ENCODE measurements at regions not wholly inside any gene's neighbourhood (a gene's known extent, or its start where the extent isn't known, plus 50 kb on each side); places are given as distances from the start of the nearest gene placed in this dataset.

GRCh38 chr6:105991561-105992314 is 94.4 kb upstream of the PRDM1 start:
- no peak for DNase-seq (ENCODE audit: low spot score)

- no peak for DNase-seq (ENCODE audit: low spot score)
Measured at GRCh38 chr6:105990151-105990550, 96.0 kb upstream of the PRDM1 start.

GRCh38 chr6:105988812-105989577 is 97.1 kb upstream of the PRDM1 start:
- DNase-seq (ENCODE audit: low spot score): no peak

GRCh38 chr6:105988321-105988720 is 97.8 kb upstream of the PRDM1 start:
- no peak for DNase-seq (ENCODE audit: low spot score)

- DNase-seq (ENCODE audit: low spot score): no peak
Measured at GRCh38 chr6:105987516-105987915, 98.6 kb upstream of the PRDM1 start.

- DNase-seq (ENCODE audit: low spot score): no peak
Measured at GRCh38 chr6:105986998-105987397, 99.1 kb upstream of the PRDM1 start.

- no peak for DNase-seq (ENCODE audit: low spot score)
Measured at GRCh38 chr6:105985816-105986632, 100.1 kb upstream of the PRDM1 start.

- no peak for DNase-seq (ENCODE audit: low spot score)
Measured at GRCh38 chr6:105985098-105985815, 100.9 kb upstream of the PRDM1 start.

GRCh38 chr6:105983763-105984162 is 102.4 kb upstream of the PRDM1 start:
- DNase-seq (ENCODE audit: low spot score): no peak

- DNase-seq (ENCODE audit: low spot score): no peak
Measured at GRCh38 chr6:105982761-105983540, 103.2 kb upstream of the PRDM1 start.

- DNase-seq (ENCODE audit: low spot score): no peak
Measured at GRCh38 chr6:105981888-105982358, 104.2 kb upstream of the PRDM1 start.

GRCh38 chr6:105981002-105981887 is 104.9 kb upstream of the PRDM1 start:
- DNase-seq (ENCODE audit: low spot score): no peak

- DNase-seq (ENCODE audit: low spot score): no peak
Measured at GRCh38 chr6:105978974-105979373, 107.2 kb upstream of the PRDM1 start.

- DNase-seq (ENCODE audit: low spot score): no peak
Measured at GRCh38 chr6:105977934-105978504, 108.1 kb upstream of the PRDM1 start.

GRCh38 chr6:105974986-105975385 is 111.2 kb upstream of the PRDM1 start:
- DNase-seq (ENCODE audit: low spot score): no peak

- DNase-seq (ENCODE audit: low spot score): no peak
Measured at GRCh38 chr6:105972440-105972839, 113.7 kb upstream of the PRDM1 start.

- DNase-seq (ENCODE audit: low spot score): no peak
Measured at GRCh38 chr6:105968603-105969333, 117.4 kb upstream of the PRDM1 start.

- no peak for DNase-seq (ENCODE audit: low spot score)
Measured at GRCh38 chr6:105967917-105968602, 118.1 kb upstream of the PRDM1 start.
